ENCODE measurements at regions not wholly inside any gene's neighbourhood (a gene's known extent, or its start where the extent isn't known, plus 50 kb on each side); places are given as distances from the start of the nearest gene placed in this dataset.

DNA sequence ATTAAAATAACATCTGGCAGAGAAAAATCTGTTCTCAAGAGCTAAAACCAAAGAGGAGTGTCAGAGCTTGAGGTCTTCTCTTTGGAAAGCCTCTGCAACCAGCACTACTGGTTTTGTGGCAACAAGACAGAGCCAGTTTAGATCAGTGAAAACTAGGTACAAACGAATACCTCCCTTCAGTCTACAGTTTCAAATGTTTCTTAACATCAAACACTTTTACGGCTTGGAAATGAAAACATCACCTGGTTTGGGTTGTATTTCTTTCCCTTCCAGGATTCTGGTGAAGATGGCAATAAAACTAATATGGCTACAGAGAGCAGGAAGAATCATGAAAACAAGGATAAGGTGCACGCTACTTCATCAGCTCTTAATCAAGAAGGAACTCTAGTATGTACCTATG is 339.4 kb upstream of the ESRRG start:
- TF ChIP-seq BACH2 (CRISPR knock-in tag; IDR thresholded peaks at IDR 0.05; ENCODE audit: borderline replicate concordance): no peak
- TF ChIP-seq, protein P1, sequence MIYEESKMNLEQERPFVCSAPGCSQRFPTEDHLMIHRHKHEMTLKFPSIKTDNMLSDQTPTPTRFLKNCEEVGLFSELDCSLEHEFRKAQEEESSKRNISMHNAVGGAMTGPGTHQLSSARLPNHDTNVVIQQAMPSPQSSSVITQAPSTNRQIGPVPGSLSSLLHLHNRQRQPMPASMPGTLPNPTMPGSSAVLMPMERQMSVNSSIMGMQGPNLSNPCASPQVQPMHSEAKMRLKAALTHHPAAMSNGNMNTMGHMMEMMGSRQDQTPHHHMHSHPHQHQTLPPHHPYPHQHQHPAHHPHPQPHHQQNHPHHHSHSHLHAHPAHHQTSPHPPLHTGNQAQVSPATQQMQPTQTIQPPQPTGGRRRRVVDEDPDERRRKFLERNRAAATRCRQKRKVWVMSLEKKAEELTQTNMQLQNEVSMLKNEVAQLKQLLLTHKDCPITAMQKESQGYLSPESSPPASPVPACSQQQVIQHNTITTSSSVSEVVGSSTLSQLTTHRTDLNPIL (CRISPR knock-in tag; IDR thresholded peaks at IDR 0.05; ENCODE audit: low read depth): no peak
- no peak for TF ChIP-seq ZFP3 (CRISPR knock-in tag; IDR thresholded peaks at IDR 0.05)
- TF ChIP-seq, protein P2, sequence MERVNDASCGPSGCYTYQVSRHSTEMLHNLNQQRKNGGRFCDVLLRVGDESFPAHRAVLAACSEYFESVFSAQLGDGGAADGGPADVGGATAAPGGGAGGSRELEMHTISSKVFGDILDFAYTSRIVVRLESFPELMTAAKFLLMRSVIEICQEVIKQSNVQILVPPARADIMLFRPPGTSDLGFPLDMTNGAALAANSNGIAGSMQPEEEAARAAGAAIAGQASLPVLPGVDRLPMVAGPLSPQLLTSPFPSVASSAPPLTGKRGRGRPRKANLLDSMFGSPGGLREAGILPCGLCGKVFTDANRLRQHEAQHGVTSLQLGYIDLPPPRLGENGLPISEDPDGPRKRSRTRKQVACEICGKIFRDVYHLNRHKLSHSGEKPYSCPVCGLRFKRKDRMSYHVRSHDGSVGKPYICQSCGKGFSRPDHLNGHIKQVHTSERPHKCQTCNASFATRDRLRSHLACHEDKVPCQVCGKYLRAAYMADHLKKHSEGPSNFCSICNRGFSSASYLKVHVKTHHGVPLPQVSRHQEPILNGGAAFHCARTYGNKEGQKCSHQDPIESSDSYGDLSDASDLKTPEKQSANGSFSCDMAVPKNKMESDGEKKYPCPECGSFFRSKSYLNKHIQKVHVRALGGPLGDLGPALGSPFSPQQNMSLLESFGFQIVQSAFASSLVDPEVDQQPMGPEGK (CRISPR knock-in tag; IDR thresholded peaks at IDR 0.05; ENCODE audit: borderline replicate concordance): no peak
- TF ChIP-seq ARNTL (CRISPR knock-in tag; IDR thresholded peaks at IDR 0.05; ENCODE audit: borderline replicate concordance, low read depth): no peak
- no peak for TF ChIP-seq ESRRG (CRISPR knock-in tag; IDR thresholded peaks at IDR 0.05)
- TF ChIP-seq ZNF70 (CRISPR knock-in tag; IDR thresholded peaks at IDR 0.05): no peak
- no peak for TF ChIP-seq TOX (CRISPR knock-in tag; IDR thresholded peaks at IDR 0.05; ENCODE audit: borderline replicate concordance)
- no peak for TF ChIP-seq TCF4 (CRISPR knock-in tag; IDR thresholded peaks at IDR 0.05; ENCODE audit: borderline replicate concordance)
- no peak for TF ChIP-seq GLIS3 (CRISPR knock-in tag; IDR thresholded peaks at IDR 0.05)
- TF ChIP-seq, protein P3, sequence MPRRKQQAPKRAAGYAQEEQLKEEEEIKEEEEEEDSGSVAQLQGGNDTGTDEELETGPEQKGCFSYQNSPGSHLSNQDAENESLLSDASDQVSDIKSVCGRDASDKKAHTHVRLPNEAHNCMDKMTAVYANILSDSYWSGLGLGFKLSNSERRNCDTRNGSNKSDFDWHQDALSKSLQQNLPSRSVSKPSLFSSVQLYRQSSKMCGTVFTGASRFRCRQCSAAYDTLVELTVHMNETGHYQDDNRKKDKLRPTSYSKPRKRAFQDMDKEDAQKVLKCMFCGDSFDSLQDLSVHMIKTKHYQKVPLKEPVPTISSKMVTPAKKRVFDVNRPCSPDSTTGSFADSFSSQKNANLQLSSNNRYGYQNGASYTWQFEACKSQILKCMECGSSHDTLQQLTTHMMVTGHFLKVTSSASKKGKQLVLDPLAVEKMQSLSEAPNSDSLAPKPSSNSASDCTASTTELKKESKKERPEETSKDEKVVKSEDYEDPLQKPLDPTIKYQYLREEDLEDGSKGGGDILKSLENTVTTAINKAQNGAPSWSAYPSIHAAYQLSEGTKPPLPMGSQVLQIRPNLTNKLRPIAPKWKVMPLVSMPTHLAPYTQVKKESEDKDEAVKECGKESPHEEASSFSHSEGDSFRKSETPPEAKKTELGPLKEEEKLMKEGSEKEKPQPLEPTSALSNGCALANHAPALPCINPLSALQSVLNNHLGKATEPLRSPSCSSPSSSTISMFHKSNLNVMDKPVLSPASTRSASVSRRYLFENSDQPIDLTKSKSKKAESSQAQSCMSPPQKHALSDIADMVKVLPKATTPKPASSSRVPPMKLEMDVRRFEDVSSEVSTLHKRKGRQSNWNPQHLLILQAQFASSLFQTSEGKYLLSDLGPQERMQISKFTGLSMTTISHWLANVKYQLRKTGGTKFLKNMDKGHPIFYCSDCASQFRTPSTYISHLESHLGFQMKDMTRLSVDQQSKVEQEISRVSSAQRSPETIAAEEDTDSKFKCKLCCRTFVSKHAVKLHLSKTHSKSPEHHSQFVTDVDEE (CRISPR knock-in tag; IDR thresholded peaks at IDR 0.05): no peak
- TF ChIP-seq ZFP30 (CRISPR knock-in tag; IDR thresholded peaks at IDR 0.05): no peak

All from SK-N-SH treated with all-trans-retinoic acid at 6 μM for 48 hours (cell line).